NCI-H1105 treated with DMSO at 0.1 percent for 48 hours (cell line): ENCODE measurements at regions not wholly inside any gene's neighbourhood (a gene's known extent, or its start where the extent isn't known, plus 50 kb on each side); places are given as distances from the start of the nearest gene placed in this dataset.
"Not testable (repeated sequence)": the region's sequence is repeated elsewhere in the genome, so short reads cannot be mapped to it uniquely, and the experiment has no call there.

Experiments
- DNase-seq: peaks from one replicate; lab custom pipeline; 2025; lab: John Stamatoyannopoulos, UW

GRCh38 chr5:81826128-81826527, 75.2 kb upstream of the SSBP2 start:
- no peak for DNase-seq

- peak; percentile 71 for DNase-seq
Observed at GRCh38 chr5:81825237-81825636, 74.3 kb upstream of the SSBP2 start.

- DNase-seq, result not testable (repeated sequence)
Observed at GRCh38 chr5:81823736-81824135, 72.8 kb upstream of the SSBP2 start.

- DNase-seq, result no peak
Observed at GRCh38 chr5:81820863-81821262, 70.0 kb upstream of the SSBP2 start.

- no peak for DNase-seq
Observed at GRCh38 chr5:81820318-81820636, 69.4 kb upstream of the SSBP2 start.

GRCh38 chr5:81819556-81820317, 68.8 kb upstream of the SSBP2 start:
- DNase-seq, result peak; percentile 21

- DNase-seq, result no peak
Observed at GRCh38 chr5:81817980-81818379, 67.1 kb upstream of the SSBP2 start.

GRCh38 chr5:81817086-81817485, 66.2 kb upstream of the SSBP2 start:
- no peak for DNase-seq

GRCh38 chr5:81815321-81815720, 64.4 kb upstream of the SSBP2 start:
- no peak for DNase-seq

- DNase-seq, result no peak
Observed at GRCh38 chr5:81808106-81808505, 57.2 kb upstream of the SSBP2 start.

GRCh38 chr5:81805086-81805485, 54.2 kb upstream of the SSBP2 start:
- no peak for DNase-seq

- DNase-seq, result no peak
Observed at GRCh38 chr5:81803812-81804211, 52.9 kb upstream of the SSBP2 start.

- no peak for DNase-seq
Observed at GRCh38 chr5:81802625-81803024, 51.7 kb upstream of the SSBP2 start.

- no peak for DNase-seq
Observed at GRCh38 chr5:81802020-81802419, 51.1 kb upstream of the SSBP2 start.

GRCh38 chr5:81800797-81801196, 49.9 kb upstream of the SSBP2 start:
- no peak for DNase-seq
